Heart right ventricle (tissue), 16 donors: ENCODE measurements at regions not wholly inside any gene's neighbourhood (a gene's known extent, or its start where the extent isn't known, plus 50 kb on each side); places are given as distances from the start of the nearest gene placed in this dataset.

Source experiments
- ATAC-seq, 8 donors: fragments of 200-7000 bp; cut with Tn5 transposase; one replicate each; pipeline ENCODE4 v1.9.1; 2020; ENCODE audit warnings: mild to moderate bottlenecking in 8 of 8, moderate library complexity in 8 of 8, moderate number of reproducible peaks in 1 of 8
- DNase-seq, 2 donors: peaks; one replicate each; pipeline ENCODE4 v3.0.0-alpha.2; 2020
- H3K27ac ChIP-seq, 10 donors: fragments of 200-600 bp; sonication (generic) in 2 of 10; one replicate each; pipeline versions ENCODE4 v1.5.0 to v1.8.0; 2020 to 2022; ENCODE audit warnings: mild to moderate bottlenecking in 3 of 10
- H3K27me3 ChIP-seq, 7 donors: fragments of 200-600 bp; one replicate each; pipeline ENCODE4 v1.8.0; 2021 to 2022; ENCODE audit warnings: mild to moderate bottlenecking in 2 of 7
- H3K36me3 ChIP-seq, 9 donors: fragments of 200-600 bp; sonication (generic) in 1 of 9; one replicate each; pipeline versions ENCODE4 v1.5.0 to v1.8.0; 2020 to 2022; ENCODE audit warnings: mild to moderate bottlenecking in 2 of 9
- H3K4me1 ChIP-seq, 9 donors: fragments of 200-600 bp; sonication (generic) in 1 of 9; one replicate each; pipeline versions ENCODE4 v1.5.0 to v1.8.0; 2020 to 2022; ENCODE audit warnings: mild to moderate bottlenecking in 4 of 9
- H3K4me3 ChIP-seq, 10 donors: fragments of 200-600 bp; sonication (generic) in 2 of 10; one replicate each; pipeline versions ENCODE4 v1.5.0 to v1.8.0; 2020 to 2022; ENCODE audit warnings: mild to moderate bottlenecking in 7 of 10, moderate library complexity in 2 of 10
- H3K9me3 ChIP-seq, 11 donors: fragments of 200-600 bp in 10 of 11; sonication (generic) in 2 of 11; one replicate each; pipeline versions ENCODE4 v1.5.0 to v1.8.0; 2013 to 2022; ENCODE audit warnings: mild to moderate bottlenecking in 2 of 11, control low read depth in 1 of 11, moderate library complexity in 1 of 11
- WGBS, 2 donors: extraction: QIAGEN DNeasy Blood & Tissue Kit; methylation state at CpG; one replicate each; pipeline ENCODE4 v1.1.7; 2013; ENCODE audit warnings: inconsistent platforms in 1 of 2; 5-methylcytosine and 5-hydroxymethylcytosine counted together
- intact Hi-C, 10 donors: fragments of 100-400 bp; cut with DNase I; formaldehyde crosslinking; loops; one replicate each; pipeline versions ENCODE4 v1.11.1 to v1.14.2; 2022
- TF ChIP-seq, protein P1 (sequence below), 9 donors: fragments of 200-600 bp; sonication (generic) in 2 of 9; IDR thresholded peaks; one replicate each; pipeline versions ENCODE4 v1.5.0 to v1.8.0; 2021 to 2022; ENCODE audit warnings: antibody characterized with exemption in 9 of 9, mild to moderate bottlenecking in 5 of 9, moderate library complexity in 1 of 9
- donor health status: Arrhythmogenic right ventricular cardiomyopathy.
- donor health status: ischemic (EF 13 %, LVEDD 7.1; RV severe dilation, severe dysfunction).
- donor health status: healthy with polysubstance abuse.
- donor health status: DM: no; HTN: yes; CAD: no.
- donor health status: DM: no; HTN: no; CAD: no.
- donor health status: ischemic (EF 25% LVEDD 6.9; RV normal size, moderate dysfunction).
- donor health status: ischemic (EF 25% LVEDD 5.7; RV mildly dilated, moderate dysfunction).
- donor health status: healthy.
- donor health status: DM: yes; HTN: yes; CAD: no.
- donor health status: Ischemic cardiomyopathy.
- donor health status: ischemic (EF 35%, LVEDD 5.7; RV mildly dilated, moderate dysfunction).
- donor health status: nonischemic (EF 11% LVEDD 7.7; RV severe dilation, severe dysfunction).
- donor health status: DM: yes; HTN: yes; CAD: no.
- donor health status: PGD.
- donor health status: ischemic (EF 29% LVEDD 5.4; RV normal size, mild dysfunction).
- donor health status: nonischemic (EF 23%, LVEDD 6.1; RV moderate dilation, normal function).

DNA sequence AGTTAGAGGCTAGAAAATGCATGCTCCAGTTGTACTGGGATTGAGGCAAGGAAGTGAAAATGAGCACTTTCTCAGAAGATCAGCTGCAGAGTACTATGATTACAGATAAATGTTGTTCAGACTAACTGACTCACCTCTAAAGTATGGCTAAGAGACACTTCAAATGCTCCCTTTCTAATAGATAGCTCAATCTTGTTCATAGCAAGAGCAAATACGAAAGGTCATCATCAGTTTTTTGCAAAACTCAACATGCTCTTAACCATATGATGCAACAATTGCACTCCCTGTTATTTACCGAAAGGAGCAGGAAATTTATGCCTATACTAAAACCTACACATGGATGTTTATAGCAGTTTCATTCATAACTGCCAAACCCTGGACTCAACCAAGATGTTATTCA, 838.4 kb upstream of the INTU start:
- Histone ChIP-seq H3K4me1 (no peaks in the 10 kb centered on the region), H3K36me3 (no peaks in the 10 kb centered on the region), H3K9me3 (no peaks in the 10 kb centered on the region), H3K27me3 (no peaks in the 10 kb centered on the region), H3K4me3 (no peak overlapping the region), H3K27ac (no peak overlapping the region)
- whole genome bisulfite sequencing, 2 donors = 84 to 88% methylated on average over 2 of the region's 2 CpGs
- DNase-seq (no peak), ATAC-seq (no peak)
- TF ChIP-seq, protein P1, sequence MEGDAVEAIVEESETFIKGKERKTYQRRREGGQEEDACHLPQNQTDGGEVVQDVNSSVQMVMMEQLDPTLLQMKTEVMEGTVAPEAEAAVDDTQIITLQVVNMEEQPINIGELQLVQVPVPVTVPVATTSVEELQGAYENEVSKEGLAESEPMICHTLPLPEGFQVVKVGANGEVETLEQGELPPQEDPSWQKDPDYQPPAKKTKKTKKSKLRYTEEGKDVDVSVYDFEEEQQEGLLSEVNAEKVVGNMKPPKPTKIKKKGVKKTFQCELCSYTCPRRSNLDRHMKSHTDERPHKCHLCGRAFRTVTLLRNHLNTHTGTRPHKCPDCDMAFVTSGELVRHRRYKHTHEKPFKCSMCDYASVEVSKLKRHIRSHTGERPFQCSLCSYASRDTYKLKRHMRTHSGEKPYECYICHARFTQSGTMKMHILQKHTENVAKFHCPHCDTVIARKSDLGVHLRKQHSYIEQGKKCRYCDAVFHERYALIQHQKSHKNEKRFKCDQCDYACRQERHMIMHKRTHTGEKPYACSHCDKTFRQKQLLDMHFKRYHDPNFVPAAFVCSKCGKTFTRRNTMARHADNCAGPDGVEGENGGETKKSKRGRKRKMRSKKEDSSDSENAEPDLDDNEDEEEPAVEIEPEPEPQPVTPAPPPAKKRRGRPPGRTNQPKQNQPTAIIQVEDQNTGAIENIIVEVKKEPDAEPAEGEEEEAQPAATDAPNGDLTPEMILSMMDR (IDR thresholded peaks at IDR 0.05) = no peak
- intact Hi-C loops = no loop called here

- H3K9me3 ChIP-seq = no peaks in the 10 kb centered on the region
- H3K27me3 ChIP-seq = no peaks in the 10 kb centered on the region
- H3K4me3 ChIP-seq = no peak overlapping the region
- intact Hi-C loops = no loop called here
- TF ChIP-seq, protein P1 (IDR thresholded peaks at IDR 0.05) = no peak
- H3K4me1 ChIP-seq = peaks cover 0 to 7% (median 0%) of the 10 kb centered on the region in 9 donors
- no peak for DNase-seq
- no peaks in the 10 kb centered on the region for H3K36me3 ChIP-seq
- H3K27ac ChIP-seq = no peak overlapping the region
- no peak for ATAC-seq
- 81% methylated on average over 1 of the region's 1 CpG for WGBS, 2 donors
Observed at GRCh38 chr4:126798214-126798613, 834.5 kb upstream of the INTU start.

GRCh38 chr4:126799416-126799815, 833.3 kb upstream of the INTU start:
- no peak overlapping the region for H3K4me3 ChIP-seq
- H3K4me1 ChIP-seq = peaks cover 0 to 7% (median 0%) of the 10 kb centered on the region in 9 donors
- no peak for ATAC-seq
- TF ChIP-seq, protein P1 (IDR thresholded peaks at IDR 0.05) = no peak
- DNase-seq = no peak
- H3K36me3 ChIP-seq = no peaks in the 10 kb centered on the region
- no peak overlapping the region for H3K27ac ChIP-seq
- H3K9me3 ChIP-seq = no peaks in the 10 kb centered on the region
- intact Hi-C loops = no loop called here
- H3K27me3 ChIP-seq = no peaks in the 10 kb centered on the region
- WGBS, 2 donors = 64 to 68% methylated on average over 2 of the region's 2 CpGs

DNA sequence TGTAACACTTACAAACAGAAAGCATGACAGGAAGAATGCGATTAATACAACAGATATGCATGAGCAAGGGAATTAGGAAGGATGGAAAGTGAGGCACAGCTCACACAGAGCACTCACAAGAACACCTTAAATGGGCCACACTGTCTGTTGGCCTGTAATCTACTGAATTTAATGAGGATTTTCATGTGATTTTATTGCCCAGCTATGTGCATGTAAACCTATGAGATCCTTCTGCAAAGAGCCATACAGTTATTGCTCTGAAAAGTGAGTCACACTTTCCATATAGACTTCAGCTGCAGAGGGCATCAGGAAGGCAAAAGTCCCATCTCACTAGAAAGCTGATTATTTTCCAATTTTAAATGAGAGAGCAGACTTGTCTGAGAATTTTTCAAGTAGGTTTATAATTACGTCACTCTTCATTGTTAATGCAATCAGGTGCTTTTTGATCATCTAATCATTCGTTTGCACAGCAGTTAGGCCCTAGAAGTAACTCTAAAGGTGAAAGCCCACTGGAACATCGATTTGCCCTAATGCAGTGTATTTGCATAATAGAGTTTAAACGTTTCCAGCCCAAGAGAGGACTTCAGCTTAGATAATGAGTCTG, 832.7 kb upstream of the INTU start:
- H3K9me3 ChIP-seq = no peaks in the 10 kb centered on the region
- intact Hi-C loops = no loop called here
- no peak overlapping the region for H3K27ac ChIP-seq
- no peaks in the 10 kb centered on the region for H3K36me3 ChIP-seq
- TF ChIP-seq, protein P1 (IDR thresholded peaks at IDR 0.05) = no peak
- WGBS, 2 donors = 55 to 59% methylated on average over 5 of the region's 5 CpGs
- H3K4me3 ChIP-seq = no peak overlapping the region
- no peak for DNase-seq
- no peak for ATAC-seq
- no peaks in the 10 kb centered on the region for H3K27me3 ChIP-seq
- H3K4me1 ChIP-seq = peaks cover 0 to 7% (median 0%) of the 10 kb centered on the region in 9 donors
